Dedifferentiated amniotic fluid mesenchymal stem cell (primary cell): ENCODE measurements at regions not wholly inside any gene's neighbourhood (a gene's known extent, or its start where the extent isn't known, plus 50 kb on each side); places are given as distances from the start of the nearest gene placed in this dataset.
"Not testable (repeated sequence)": the region's sequence is repeated elsewhere in the genome, so short reads cannot be mapped to it uniquely, and the experiment has no call there.

ENCODE experiments used
- DNase-seq: peaks from one replicate; pipeline ENCODE4 v3.0.0-alpha.2; 2016; ENCODE audit errors: extremely low spot score

GRCh38 chr7:112540839-112541577 is 60.2 kb downstream of the LSMEM1 start:
- DNase-seq, result no peak

- no peak for DNase-seq
Measured at GRCh38 chr7:112546723-112547513, 66.1 kb downstream of the LSMEM1 start.

DNA sequence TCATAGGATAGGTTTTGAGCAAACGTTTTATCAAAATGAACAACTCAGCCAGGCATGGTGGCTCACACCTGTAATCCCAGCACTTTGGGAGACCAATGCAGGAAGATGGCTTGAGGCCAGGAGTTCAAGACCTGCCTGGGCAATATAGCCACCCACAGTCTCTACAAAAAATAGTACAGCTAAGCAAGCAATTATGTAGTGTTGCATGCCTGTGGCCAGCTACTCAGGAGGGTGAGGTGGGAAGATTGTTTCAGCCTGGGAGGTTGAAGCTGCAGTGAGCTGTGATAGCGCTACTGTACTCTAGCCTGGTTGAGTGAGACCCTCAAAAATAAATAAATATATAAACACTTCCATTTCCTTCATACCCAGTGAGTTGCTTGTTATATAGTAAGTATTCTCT is 67.1 kb downstream of the LSMEM1 start:
- DNase-seq, result no peak

- peak; percentile 66 for DNase-seq
Measured at GRCh38 chr7:112550468-112551060, 69.8 kb downstream of the LSMEM1 start.

- DNase-seq, result not testable (repeated sequence)
Measured at GRCh38 chr7:112551521-112551920, 70.7 kb downstream of the LSMEM1 start.

GRCh38 chr7:112554591-112554990 is 73.8 kb downstream of the LSMEM1 start:
- no peak for DNase-seq

GRCh38 chr7:112556633-112557032 is 75.8 kb downstream of the LSMEM1 start:
- no peak for DNase-seq

- no peak for DNase-seq
Measured at GRCh38 chr7:112566442-112567324, 85.9 kb downstream of the LSMEM1 start.

GRCh38 chr7:112567388-112567787 is 86.6 kb downstream of the LSMEM1 start:
- DNase-seq, result no peak

DNA sequence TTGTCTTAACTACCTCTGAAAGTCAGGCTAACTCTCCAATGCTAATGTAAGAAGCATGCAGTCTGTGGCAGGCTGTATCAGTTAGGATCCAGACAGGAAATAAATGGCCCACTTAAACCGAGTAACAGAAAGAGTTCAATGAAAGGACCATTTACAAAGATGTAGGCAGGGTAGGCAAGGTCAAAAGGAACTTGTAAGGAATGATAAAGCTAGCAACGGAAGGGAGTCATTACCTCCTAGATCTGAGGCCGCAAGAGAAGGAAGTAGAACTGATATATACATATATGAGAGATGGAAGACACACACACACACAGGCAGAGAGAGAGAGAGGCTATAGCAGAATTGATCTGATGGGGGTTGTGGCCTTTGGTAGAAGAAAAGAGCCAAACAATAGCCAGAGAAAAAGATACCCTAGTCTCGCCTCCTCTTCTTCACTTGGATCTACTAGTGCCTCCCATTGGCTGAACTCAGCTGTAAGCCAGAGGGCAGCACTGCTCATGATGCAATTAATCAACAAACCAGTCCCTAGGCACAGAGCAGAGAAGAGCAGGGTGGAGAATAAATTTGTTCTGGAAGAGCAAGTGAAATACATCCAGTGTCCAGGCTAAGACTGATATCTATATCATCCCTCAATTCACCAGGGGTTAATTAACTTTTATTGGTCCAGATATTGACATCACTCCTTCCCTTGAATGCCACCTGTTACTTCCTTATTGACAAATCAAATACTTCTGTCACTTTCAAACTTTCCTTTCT is 91.2 kb downstream of the LSMEM1 start:
- DNase-seq, result no peak

DNA sequence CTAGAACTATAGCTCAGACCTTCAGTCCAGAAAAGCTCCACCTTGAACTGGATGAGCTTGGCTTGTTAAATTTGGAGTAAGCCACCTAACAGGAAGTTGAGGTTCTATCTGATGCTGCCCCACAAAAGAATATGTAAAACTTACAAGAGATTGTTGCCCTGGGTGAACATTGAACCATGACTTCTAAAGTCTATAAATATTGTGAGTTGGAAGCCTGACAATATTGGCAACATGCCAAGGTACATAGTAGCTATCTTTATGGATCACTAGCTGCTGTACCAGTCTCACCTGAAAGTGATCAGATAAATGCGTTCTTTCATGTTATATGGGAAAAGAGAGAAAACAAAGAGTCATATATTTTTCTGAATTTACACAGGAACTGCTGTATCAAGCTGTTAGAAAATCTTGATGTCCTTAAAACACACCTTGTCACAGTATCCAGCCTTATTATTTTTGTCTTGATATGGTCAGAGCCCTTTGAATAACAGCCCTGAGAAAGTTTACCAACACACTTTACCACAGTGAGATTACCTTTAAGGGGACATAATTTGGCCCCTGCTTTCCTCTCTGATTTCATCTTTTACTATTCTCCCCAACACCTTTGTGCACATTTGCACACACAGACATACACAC is 92.0 kb downstream of the LSMEM1 start:
- DNase-seq, result no peak

DNA sequence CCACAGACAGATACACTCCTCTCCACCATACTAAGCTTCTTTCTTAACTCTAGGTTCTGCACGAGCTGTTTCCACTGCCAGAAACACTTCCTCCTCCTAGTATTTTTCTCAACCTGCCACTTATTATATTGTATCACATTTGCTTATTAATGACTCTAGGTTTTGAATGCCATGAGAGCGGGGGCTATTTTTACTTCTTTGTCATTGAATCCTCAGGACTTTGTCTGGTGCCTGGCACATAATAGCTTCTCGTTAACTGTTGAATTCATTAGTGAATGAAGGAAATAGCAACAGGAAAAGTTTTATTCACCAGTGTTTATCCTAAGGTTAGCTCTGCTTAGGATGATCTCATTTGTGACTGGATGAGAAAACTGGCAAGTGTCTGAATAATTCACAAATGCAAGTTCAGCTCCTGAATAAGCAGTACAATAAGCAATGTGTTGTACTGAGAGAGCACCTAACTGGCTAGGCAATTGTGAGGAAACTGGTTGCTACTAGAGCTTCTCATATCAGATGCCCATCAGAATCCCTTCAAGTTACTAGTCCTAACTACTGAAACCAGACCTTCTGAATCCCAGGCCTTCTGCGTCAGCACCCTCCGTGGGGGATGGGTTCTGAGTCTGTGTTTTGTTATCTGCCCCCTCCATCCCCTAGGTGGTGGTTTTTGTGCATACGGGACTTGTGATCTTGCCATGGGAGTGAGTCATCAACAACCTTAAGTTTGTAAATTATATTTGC is 92.7 kb downstream of the LSMEM1 start:
- DNase-seq, result no peak

DNA sequence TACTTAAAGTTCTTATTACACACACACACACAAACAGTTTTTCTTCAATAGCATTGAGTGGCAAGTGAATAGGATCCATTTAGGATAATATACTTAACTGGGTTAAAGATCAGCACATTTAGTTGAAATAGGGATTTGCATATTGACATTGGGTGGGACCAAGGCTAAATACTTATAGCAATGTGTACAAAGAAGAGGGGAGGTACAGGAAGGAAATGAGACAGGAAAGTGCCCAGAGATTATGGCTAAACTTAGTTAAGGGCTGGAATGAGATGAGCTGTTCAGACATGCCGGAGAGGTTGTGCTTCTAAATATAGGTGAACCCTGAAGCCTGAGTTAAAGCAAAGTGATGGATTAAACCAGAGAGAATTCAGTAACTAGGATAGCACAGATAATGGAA is 95.1 kb downstream of the LSMEM1 start:
- no peak for DNase-seq

- no peak for DNase-seq
Measured at GRCh38 chr7:112579388-112579787, 98.6 kb downstream of the LSMEM1 start.

DNA sequence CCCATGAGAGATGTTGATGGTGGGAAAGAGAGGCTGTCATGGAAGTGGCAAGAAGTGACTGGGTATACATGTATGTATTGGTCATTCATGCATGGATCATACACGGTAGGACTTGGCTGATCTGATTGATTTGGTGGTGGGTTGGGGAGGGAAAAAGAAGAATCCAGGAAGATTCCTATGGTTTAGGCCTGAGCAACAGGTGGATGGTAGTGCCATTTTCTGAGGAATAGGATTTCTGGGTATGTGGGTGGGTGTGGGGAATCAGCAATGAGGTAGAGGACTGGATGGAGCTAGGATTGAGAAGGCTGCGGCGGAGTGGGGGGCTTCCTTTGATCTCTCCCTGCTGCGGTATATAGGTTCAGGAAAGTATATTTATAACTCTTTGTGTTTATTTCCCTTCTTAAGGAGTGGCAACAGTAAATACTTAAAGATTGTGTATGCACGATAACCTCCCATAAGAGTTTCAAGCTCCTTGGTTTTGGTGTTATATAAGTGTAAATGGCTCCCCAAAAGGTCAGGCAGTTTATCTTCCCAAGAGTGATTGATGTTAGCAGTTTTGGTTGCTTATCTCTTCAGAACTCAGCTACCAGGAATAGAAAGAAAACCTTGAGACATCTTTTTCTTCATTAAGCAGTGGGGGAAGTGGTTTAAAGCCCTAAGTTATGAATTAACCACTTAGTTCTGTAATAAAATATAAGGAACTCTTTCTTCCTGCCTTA is 100.1 kb downstream of the LSMEM1 start:
- no peak for DNase-seq

GRCh38 chr7:112581529-112581928 is 100.7 kb downstream of the LSMEM1 start:
- DNase-seq, result no peak

DNA sequence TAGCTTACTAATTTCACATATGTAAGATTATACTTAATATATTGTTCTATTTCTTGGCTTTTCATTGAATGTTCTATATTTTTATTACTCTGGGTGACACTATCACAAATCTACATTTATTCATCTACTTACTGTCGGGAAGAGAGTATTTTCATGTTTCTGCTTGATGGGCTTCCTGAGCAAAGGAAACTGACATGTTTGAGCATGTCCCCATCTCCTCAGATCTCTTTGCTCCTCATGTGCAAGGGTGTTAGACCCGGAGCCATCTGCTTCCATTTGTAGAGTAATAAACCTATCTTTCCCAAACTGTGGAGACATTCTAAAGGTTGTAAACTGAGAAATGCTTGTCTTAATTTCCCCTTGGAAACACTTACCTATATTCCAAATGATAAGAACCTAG is 103.5 kb downstream of the LSMEM1 start:
- no peak for DNase-seq

DNA sequence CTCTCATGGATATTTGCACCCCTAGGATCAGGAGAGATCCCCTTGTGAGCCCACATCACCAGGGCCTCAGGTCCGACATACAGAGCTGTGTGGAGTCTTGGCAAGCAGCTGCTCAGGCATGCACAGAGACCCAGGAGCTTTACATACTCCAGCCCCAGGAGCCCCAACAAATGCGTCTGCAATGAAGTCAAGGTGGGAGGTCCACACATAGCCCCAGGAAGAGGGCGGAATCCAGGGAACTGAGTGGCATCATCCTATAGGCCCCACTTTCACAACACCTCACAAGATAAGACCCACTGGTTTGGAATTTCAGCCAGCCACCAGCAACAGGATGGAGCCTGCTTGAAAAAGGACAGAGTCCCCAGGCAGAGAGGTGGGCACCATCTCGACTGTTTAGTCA is 106.7 kb downstream of the LSMEM1 start:
- no peak for DNase-seq

GRCh38 chr7:112592565-112593263 is 111.9 kb downstream of the LSMEM1 start:
- not testable (repeated sequence) for DNase-seq
